ENCODE measurements at regions not wholly inside any gene's neighbourhood (a gene's known extent, or its start where the extent isn't known, plus 50 kb on each side); places are given as distances from the start of the nearest gene placed in this dataset.

DNA sequence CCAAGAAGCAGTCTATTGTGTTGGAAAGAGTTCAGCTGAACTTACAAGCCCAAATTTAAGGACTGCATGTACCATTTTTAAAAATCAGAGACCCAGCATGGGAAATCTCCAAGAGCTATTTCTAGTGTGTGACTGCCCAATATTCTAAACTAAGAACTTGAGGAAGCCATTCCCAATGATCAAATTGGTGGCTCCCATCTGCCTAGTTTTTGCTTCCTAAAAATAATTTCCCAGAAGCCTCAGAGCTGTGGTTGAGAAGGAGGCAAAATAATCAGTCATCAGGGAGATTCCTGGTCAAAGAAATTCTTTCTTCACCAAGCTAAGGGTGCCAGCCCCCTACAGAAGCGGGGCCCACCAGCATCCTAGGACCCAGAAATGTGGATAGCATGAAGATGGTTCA is 176.1 kb upstream of the CDH5 start:
- ChIA-PET RAD21 (ENCODE audit: low non-redundant PET in 1 of 2, low total read pairs in 2 of 2, uncharacterized antibody in 2 of 2, unreplicated experiment in 2 of 2) (no interaction called here), CTCF (no interaction called here), POLR2A (no interaction called here)
- intact Hi-C loops (cut with micrococcal nuclease), result no loop called here
- Histone ChIP-seq H3K27me3 (ENCODE audit: insufficient read depth, low read length) (peaks cover 12% of the 10 kb centered on the region; the same call in 1 of the 2 replicates), H2AFZ (ENCODE audit: low read depth, low read length, poor library complexity, severe bottlenecking) (no peak overlapping the region), H3K9me3 (ENCODE audit: control insufficient read depth in 1 of 2, insufficient read depth in 1 of 2, low read depth in 1 of 2, low read length in 2 of 2) (no peaks in the 10 kb centered on the region), H3K9me2 (ENCODE audit: insufficient read depth) (no peaks in the 10 kb centered on the region), H4K20me1 (ENCODE audit: insufficient read depth) (no peaks in the 10 kb centered on the region), H3K9ac (ENCODE audit: low read length) (no peak overlapping the region), H3K4me1 (ENCODE audit: control insufficient read depth in 1 of 2, insufficient read depth in 2 of 2, low read length in 2 of 2) (no peaks in the 10 kb centered on the region), H3K4me2 (ENCODE audit: low read length) (no peak overlapping the region), H3K36me3 (ENCODE audit: control insufficient read depth in 1 of 2, insufficient read depth in 2 of 2, low read length in 2 of 2) (no peaks in the 10 kb centered on the region), H3K79me2 (ENCODE audit: insufficient read depth, low read length) (no peaks in the 10 kb centered on the region), H3K4me3 (replicated peaks in 1 of 2; ENCODE audit: low read depth in 1 of 2, low read length in 2 of 2) (no peak overlapping the region), H3K27ac (ENCODE audit: low read depth, low read length) (no peak overlapping the region)
- BruUV-seq (replicated peaks), result no TSS peak
- ATAC-seq (no peak), DNase-seq (ENCODE audit: low read depth, low spot score) (no peak)
- no peak for TF ChIP-seq ELF1 (IDR thresholded peaks at IDR 0.05; ENCODE audit: borderline replicate concordance, low read depth)
- TF ChIP-seq, protein P1, sequence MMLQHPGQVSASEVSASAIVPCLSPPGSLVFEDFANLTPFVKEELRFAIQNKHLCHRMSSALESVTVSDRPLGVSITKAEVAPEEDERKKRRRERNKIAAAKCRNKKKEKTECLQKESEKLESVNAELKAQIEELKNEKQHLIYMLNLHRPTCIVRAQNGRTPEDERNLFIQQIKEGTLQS (IDR thresholded peaks at IDR 0.05), result no peak
- TF ChIP-seq RAD21 (IDR thresholded peaks at IDR 0.05; ENCODE audit: low read depth), result no peak
- TF ChIP-seq FOSL1 (IDR thresholded peaks at IDR 0.05; ENCODE audit: low read depth), result no peak
- no peak for TF ChIP-seq POLR2AphosphoS5 (IDR thresholded peaks at IDR 0.05; ENCODE audit: low read depth, low read length)
- TF ChIP-seq, protein P2, sequence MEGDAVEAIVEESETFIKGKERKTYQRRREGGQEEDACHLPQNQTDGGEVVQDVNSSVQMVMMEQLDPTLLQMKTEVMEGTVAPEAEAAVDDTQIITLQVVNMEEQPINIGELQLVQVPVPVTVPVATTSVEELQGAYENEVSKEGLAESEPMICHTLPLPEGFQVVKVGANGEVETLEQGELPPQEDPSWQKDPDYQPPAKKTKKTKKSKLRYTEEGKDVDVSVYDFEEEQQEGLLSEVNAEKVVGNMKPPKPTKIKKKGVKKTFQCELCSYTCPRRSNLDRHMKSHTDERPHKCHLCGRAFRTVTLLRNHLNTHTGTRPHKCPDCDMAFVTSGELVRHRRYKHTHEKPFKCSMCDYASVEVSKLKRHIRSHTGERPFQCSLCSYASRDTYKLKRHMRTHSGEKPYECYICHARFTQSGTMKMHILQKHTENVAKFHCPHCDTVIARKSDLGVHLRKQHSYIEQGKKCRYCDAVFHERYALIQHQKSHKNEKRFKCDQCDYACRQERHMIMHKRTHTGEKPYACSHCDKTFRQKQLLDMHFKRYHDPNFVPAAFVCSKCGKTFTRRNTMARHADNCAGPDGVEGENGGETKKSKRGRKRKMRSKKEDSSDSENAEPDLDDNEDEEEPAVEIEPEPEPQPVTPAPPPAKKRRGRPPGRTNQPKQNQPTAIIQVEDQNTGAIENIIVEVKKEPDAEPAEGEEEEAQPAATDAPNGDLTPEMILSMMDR (IDR thresholded peaks at IDR 0.05 in 2 of 3, conservative IDR thresholded peaks at IDR 0.05 in 1 of 3; ENCODE audit: borderline replicate concordance in 1 of 3, insufficient read depth in 1 of 3, low read depth in 2 of 3, low read length in 2 of 3), result no peak
- TF ChIP-seq, protein P3, sequence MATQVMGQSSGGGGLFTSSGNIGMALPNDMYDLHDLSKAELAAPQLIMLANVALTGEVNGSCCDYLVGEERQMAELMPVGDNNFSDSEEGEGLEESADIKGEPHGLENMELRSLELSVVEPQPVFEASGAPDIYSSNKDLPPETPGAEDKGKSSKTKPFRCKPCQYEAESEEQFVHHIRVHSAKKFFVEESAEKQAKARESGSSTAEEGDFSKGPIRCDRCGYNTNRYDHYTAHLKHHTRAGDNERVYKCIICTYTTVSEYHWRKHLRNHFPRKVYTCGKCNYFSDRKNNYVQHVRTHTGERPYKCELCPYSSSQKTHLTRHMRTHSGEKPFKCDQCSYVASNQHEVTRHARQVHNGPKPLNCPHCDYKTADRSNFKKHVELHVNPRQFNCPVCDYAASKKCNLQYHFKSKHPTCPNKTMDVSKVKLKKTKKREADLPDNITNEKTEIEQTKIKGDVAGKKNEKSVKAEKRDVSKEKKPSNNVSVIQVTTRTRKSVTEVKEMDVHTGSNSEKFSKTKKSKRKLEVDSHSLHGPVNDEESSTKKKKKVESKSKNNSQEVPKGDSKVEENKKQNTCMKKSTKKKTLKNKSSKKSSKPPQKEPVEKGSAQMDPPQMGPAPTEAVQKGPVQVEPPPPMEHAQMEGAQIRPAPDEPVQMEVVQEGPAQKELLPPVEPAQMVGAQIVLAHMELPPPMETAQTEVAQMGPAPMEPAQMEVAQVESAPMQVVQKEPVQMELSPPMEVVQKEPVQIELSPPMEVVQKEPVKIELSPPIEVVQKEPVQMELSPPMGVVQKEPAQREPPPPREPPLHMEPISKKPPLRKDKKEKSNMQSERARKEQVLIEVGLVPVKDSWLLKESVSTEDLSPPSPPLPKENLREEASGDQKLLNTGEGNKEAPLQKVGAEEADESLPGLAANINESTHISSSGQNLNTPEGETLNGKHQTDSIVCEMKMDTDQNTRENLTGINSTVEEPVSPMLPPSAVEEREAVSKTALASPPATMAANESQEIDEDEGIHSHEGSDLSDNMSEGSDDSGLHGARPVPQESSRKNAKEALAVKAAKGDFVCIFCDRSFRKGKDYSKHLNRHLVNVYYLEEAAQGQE (IDR thresholded peaks at IDR 0.05; ENCODE audit: low read depth), result no peak
- TF ChIP-seq EZH2 (IDR thresholded peaks at IDR 0.05), result no peak
- TF ChIP-seq, protein P4, sequence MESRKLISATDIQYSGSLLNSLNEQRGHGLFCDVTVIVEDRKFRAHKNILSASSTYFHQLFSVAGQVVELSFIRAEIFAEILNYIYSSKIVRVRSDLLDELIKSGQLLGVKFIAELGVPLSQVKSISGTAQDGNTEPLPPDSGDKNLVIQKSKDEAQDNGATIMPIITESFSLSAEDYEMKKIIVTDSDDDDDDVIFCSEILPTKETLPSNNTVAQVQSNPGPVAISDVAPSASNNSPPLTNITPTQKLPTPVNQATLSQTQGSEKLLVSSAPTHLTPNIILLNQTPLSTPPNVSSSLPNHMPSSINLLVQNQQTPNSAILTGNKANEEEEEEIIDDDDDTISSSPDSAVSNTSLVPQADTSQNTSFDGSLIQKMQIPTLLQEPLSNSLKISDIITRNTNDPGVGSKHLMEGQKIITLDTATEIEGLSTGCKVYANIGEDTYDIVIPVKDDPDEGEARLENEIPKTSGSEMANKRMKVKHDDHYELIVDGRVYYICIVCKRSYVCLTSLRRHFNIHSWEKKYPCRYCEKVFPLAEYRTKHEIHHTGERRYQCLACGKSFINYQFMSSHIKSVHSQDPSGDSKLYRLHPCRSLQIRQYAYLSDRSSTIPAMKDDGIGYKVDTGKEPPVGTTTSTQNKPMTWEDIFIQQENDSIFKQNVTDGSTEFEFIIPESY (IDR thresholded peaks at IDR 0.05; ENCODE audit: extremely low read depth, insufficient replicate concordance, low read length), result no peak
- TF ChIP-seq CBX3 (IDR thresholded peaks at IDR 0.05; ENCODE audit: low read depth), result no peak
- TF ChIP-seq EGR1 (IDR thresholded peaks at IDR 0.05; ENCODE audit: low read depth), result no peak
- TF ChIP-seq SRF (IDR thresholded peaks at IDR 0.05; ENCODE audit: low read depth), result no peak
- no peak for TF ChIP-seq ZNF274 (IDR thresholded peaks at IDR 0.05; ENCODE audit: low read depth, low read length)
- TF ChIP-seq, protein P5, sequence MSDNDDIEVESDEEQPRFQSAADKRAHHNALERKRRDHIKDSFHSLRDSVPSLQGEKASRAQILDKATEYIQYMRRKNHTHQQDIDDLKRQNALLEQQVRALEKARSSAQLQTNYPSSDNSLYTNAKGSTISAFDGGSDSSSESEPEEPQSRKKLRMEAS (IDR thresholded peaks at IDR 0.05), result no peak
- TF ChIP-seq CEBPB (IDR thresholded peaks at IDR 0.05; ENCODE audit: low read depth), result no peak
